SK-N-SH (cell line): ENCODE measurements at regions not wholly inside any gene's neighbourhood (a gene's known extent, or its start where the extent isn't known, plus 50 kb on each side); places are given as distances from the start of the nearest gene placed in this dataset.

Experiments
- CTCF ChIA-PET: fragments of 300-600, 350-600 bp; formaldehyde crosslinking; extraction: SDS; loops from one replicate; lab custom pipeline; 2021; lab: Yijun Ruan, JAX
- POLR2A ChIA-PET: fragments of 350-600 bp; sonication (Branson Sonifier 250); formaldehyde crosslinking; extraction: SDS; loops from one replicate; lab custom pipeline; 2020; ENCODE audit warnings: antibody characterized with exemption, inconsistent platforms; lab: Yijun Ruan, JAX
- DNase-seq: peaks from one replicate; pipeline ENCODE4 v3.0.0; 2012
- H2AFZ ChIP-seq: fragments of 200-600 bp; sonication (generic); 2 replicates; pipeline ENCODE4 v1.8.1; 2016; ENCODE audit warnings: antibody characterized with exemption, mild to moderate bottlenecking, low read depth
- H3F3A ChIP-seq: fragments of 200-600 bp; sonication (generic); replicated peaks from 2 replicates; pipeline ENCODE3; 2016; ENCODE audit warnings: antibody characterized with exemption, mild to moderate bottlenecking; ENCODE audit not compliant: insufficient read depth
- H3K27ac ChIP-seq, 2 experiments: fragments of 200-500 bp in 1 of 2; fragments of 200-600 bp in 1 of 2; sonication (Bioruptor generic) in 1 of 2; sonication (generic), shearing (Covaris generic) in 1 of 2; 2 replicates each; pipeline versions ENCODE4 v1.5.1 to v1.6.1; 2014 to 2016; ENCODE audit warnings: low read depth in 2 of 2, inconsistent platforms in 1 of 2, low read length in 1 of 2, mild to moderate bottlenecking in 1 of 2, mixed read lengths in 1 of 2
- H3K27me3 ChIP-seq: fragments of 200-600 bp; sonication (generic), shearing (Covaris generic); 2 replicates; pipeline ENCODE4 v1.6.1; 2016; ENCODE audit warnings: mixed run types; ENCODE audit not compliant: insufficient read depth
- H3K36me3 ChIP-seq, 2 experiments: fragments of 200-500 bp in 1 of 2; fragments of 200-600 bp in 1 of 2; sonication (Bioruptor generic) in 1 of 2; sonication (generic) in 1 of 2; replicated peaks in 1 of 2; 2 replicates each; pipeline versions ENCODE3 to v1.5.1; 2014 to 2016; ENCODE audit warnings: low read length in 1 of 2, mild to moderate bottlenecking in 1 of 2; ENCODE audit not compliant: insufficient read depth in 2 of 2, control insufficient read depth in 1 of 2
- H3K4me1 ChIP-seq, 2 experiments: fragments of 200-500 bp in 1 of 2; fragments of 200-600 bp in 1 of 2; sonication (Bioruptor generic) in 1 of 2; sonication (generic), shearing (Covaris generic) in 1 of 2; 2 replicates each; pipeline versions ENCODE4 v1.5.1 to v1.6.1; 2014 to 2016; ENCODE audit warnings: low read depth in 1 of 2, low read length in 1 of 2, mixed run types in 1 of 2; ENCODE audit not compliant: insufficient read depth in 2 of 2, control insufficient read depth in 1 of 2
- H3K4me2 ChIP-seq: fragments of 200-600 bp; sonication (generic), shearing (Covaris generic); 2 replicates; pipeline ENCODE4 v1.6.1; 2017; ENCODE audit warnings: mixed run types
- H3K4me3 ChIP-seq, 2 experiments: fragments of 200-500 bp in 1 of 2; fragments of 200-600 bp in 1 of 2; sonication (Bioruptor generic) in 1 of 2; sonication (generic), shearing (Covaris generic) in 1 of 2; 2 replicates each; pipeline versions ENCODE4 v1.5.1 to v1.8.1; 2014 to 2016; ENCODE audit warnings: low read depth in 2 of 2, inconsistent platforms in 1 of 2, low read length in 1 of 2, mild to moderate bottlenecking in 1 of 2, mixed read lengths in 1 of 2, moderate library complexity in 1 of 2
- H3K79me2 ChIP-seq: fragments of 200-600 bp; sonication (generic); 2 replicates; pipeline ENCODE4 v1.8.1; 2017; ENCODE audit warnings: mild to moderate bottlenecking; ENCODE audit not compliant: insufficient read depth
- H3K9ac ChIP-seq: fragments of 200-600 bp; sonication (generic); 2 replicates; pipeline ENCODE4 v1.6.1; 2017; ENCODE audit warnings: mixed run types
- H3K9me2 ChIP-seq: fragments of 200-600 bp; sonication (generic); 2 replicates; pipeline ENCODE4 v1.6.1; 2017; ENCODE audit warnings: mixed run types
- H3K9me3 ChIP-seq: fragments of 200-600 bp; sonication (generic); 2 replicates; pipeline ENCODE4 v1.6.1; 2017; ENCODE audit warnings: mixed run types, mild to moderate bottlenecking, moderate library complexity
- H4K20me1 ChIP-seq: fragments of 200-600 bp; sonication (generic); 2 replicates; pipeline ENCODE4 v1.6.1; 2017; ENCODE audit warnings: mild to moderate bottlenecking, mixed run types; ENCODE audit not compliant: insufficient read depth
- CHD2 ChIP-seq: fragments of 150-350 bp; IDR thresholded peaks from 2 replicates; pipeline ENCODE4 v1.6.1; 2018; ENCODE audit warnings: low read length; ENCODE audit not compliant: partially characterized antibody
- EZH2phosphoT487 ChIP-seq: fragments of 200-600 bp; sonication (generic); IDR thresholded peaks from 2 replicates; pipeline ENCODE4 v1.6.1; 2017; ENCODE audit warnings: low read depth, mixed run types, mild to moderate bottlenecking, antibody characterized with exemption, moderate library complexity, borderline replicate concordance
- FOXJ3 ChIP-seq: sonication (generic); formaldehyde crosslinking; IDR thresholded peaks from 2 replicates; pipeline ENCODE4 v1.5.1; 2020; ENCODE audit warnings: mild to moderate bottlenecking, missing genetic modification reagents
- MEF2A ChIP-seq: IDR thresholded peaks from 2 replicates; pipeline ENCODE4 v1.4.0; 2012; ENCODE audit warnings: low read depth, borderline replicate concordance
- MXI1 ChIP-seq: IDR thresholded peaks from 2 replicates; pipeline ENCODE4 v1.6.1; 2012; ENCODE audit warnings: mild to moderate bottlenecking, low read depth, low read length, improper control_type of control experiment
- NFIC ChIP-seq: IDR thresholded peaks from 2 replicates; pipeline ENCODE4 v1.4.0; 2012; ENCODE audit warnings: borderline replicate concordance
- SMC3 ChIP-seq: IDR thresholded peaks from 2 replicates; pipeline ENCODE4 v1.6.1; 2012; ENCODE audit warnings: low read depth, low read length, improper control_type of control experiment
- TAF1 ChIP-seq: IDR thresholded peaks from 2 replicates; pipeline ENCODE4 v1.6.1; 2012; ENCODE audit warnings: low read depth, mild to moderate bottlenecking, low read length, moderate library complexity, borderline replicate concordance
- TEAD4 ChIP-seq: IDR thresholded peaks from 2 replicates; pipeline ENCODE4 v1.4.0; 2012; ENCODE audit warnings: mild to moderate bottlenecking, borderline replicate concordance; ENCODE audit not compliant: insufficient read depth
- WGBS: methylation state at CpG from one replicate; pipeline ENCODE4 v1.1.6; 2017; ENCODE audit warnings: low lambda C conversion rate; 5-methylcytosine and 5-hydroxymethylcytosine counted together
- TF ChIP-seq, protein P1 (sequence below): IDR thresholded peaks from 2 replicates; pipeline ENCODE4 v1.4.0; 2012; ENCODE audit warnings: low read depth
- TF ChIP-seq, protein P2 (sequence below): IDR thresholded peaks from 2 replicates; pipeline ENCODE4 v1.4.0; 2012; ENCODE audit warnings: low read depth, borderline replicate concordance
- TF ChIP-seq, protein P3 (sequence below): fragments of 150-350 bp; IDR thresholded peaks from 2 replicates; pipeline ENCODE4 v1.6.1; 2016; ENCODE audit warnings: mild to moderate bottlenecking, low read depth, low read length
- TF ChIP-seq, protein P4 (sequence below): fragments of 150-350 bp; IDR thresholded peaks from 2 replicates; pipeline ENCODE4 v1.6.1; 2017; ENCODE audit warnings: antibody characterized with exemption, low read length, low read depth, borderline replicate concordance
- TF ChIP-seq, protein P5 (sequence below): IDR thresholded peaks from 2 replicates; pipeline ENCODE4 v1.6.1; 2012; ENCODE audit warnings: mild to moderate bottlenecking, low read depth, low read length, moderate library complexity

DNA sequence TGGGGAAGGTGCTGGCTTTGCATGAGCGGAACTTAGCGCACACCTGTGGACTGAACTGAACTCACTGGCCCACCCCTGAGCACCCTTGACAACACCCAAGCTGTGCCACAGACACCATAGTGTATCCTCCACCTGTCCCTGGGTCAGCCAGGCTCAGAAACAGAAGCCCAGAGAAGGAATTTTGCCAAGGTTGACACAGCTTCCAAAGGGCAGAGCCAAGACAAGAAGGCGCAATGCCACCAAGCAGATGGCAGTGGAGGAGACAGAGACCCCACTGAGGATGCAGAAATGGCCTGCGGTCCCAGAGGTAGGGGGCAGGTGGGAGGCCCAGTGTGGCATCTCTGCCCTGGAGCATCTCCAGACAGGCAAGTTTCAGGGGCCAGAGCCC, 169.0 kb downstream of the ENGASE start (continued):
- TF ChIP-seq MEF2A (no peak), EZH2phosphoT487 (no peak), TAF1 (no peak)

DNA sequence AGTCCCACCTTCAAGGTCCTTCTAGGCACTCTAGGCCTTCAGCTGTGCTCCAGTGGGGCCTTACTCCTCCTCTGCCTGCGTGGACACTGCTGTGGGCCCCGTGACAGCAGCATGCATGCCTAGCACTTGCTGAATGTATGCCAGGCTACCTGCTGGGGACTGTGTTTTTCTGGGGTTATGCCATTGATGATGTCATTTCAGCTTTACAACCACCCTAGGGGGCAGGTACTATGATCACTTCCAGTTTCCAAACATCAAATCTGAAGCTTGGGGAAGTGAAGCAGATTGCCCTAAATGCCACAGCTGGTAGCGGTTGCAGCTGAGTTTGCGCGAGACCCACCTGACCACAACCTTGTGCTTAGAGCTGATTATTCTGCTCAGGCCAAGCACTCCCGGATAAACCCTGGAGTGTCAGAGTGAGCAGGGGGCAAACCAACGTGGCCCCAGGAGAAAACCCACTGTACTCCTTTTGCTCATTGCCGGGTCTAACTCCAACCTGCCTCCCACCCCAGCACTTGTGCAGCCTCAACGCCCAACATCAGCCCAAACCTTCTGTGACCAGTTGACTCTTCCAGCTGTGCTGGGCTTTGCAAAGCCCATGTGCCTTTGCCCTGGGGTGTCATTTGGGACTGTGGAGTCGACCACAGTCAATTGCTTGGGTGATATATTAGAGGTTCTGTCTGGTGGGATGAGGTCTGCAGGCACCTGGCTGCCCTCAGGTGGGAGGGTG, 168.4 kb downstream of the ENGASE start:
- no peak overlapping the region for H3K4me3 ChIP-seq
- CTCF ChIA-PET = interaction anchor here (0.7 to 2.3 kb wide), 3 partner anchors 19 to 155 kb away, joined by 3 to 5 read pairs (median 3); no protein-coding TSS in a partner anchor
- no peaks in the 10 kb centered on the region for H3K36me3 ChIP-seq
- no peaks in the 10 kb centered on the region for H3K79me2 ChIP-seq
- peaks cover 25% of the 10 kb centered on the region; the same call in 1 of the 2 replicates for H3K27me3 ChIP-seq
- TF ChIP-seq, protein P1, sequence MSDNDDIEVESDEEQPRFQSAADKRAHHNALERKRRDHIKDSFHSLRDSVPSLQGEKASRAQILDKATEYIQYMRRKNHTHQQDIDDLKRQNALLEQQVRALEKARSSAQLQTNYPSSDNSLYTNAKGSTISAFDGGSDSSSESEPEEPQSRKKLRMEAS = no peak
- no peak for TF ChIP-seq TEAD4
- TF ChIP-seq, protein P2, sequence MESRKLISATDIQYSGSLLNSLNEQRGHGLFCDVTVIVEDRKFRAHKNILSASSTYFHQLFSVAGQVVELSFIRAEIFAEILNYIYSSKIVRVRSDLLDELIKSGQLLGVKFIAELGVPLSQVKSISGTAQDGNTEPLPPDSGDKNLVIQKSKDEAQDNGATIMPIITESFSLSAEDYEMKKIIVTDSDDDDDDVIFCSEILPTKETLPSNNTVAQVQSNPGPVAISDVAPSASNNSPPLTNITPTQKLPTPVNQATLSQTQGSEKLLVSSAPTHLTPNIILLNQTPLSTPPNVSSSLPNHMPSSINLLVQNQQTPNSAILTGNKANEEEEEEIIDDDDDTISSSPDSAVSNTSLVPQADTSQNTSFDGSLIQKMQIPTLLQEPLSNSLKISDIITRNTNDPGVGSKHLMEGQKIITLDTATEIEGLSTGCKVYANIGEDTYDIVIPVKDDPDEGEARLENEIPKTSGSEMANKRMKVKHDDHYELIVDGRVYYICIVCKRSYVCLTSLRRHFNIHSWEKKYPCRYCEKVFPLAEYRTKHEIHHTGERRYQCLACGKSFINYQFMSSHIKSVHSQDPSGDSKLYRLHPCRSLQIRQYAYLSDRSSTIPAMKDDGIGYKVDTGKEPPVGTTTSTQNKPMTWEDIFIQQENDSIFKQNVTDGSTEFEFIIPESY = no peak
- no peak for TF ChIP-seq SMC3
- TF ChIP-seq, protein P3, sequence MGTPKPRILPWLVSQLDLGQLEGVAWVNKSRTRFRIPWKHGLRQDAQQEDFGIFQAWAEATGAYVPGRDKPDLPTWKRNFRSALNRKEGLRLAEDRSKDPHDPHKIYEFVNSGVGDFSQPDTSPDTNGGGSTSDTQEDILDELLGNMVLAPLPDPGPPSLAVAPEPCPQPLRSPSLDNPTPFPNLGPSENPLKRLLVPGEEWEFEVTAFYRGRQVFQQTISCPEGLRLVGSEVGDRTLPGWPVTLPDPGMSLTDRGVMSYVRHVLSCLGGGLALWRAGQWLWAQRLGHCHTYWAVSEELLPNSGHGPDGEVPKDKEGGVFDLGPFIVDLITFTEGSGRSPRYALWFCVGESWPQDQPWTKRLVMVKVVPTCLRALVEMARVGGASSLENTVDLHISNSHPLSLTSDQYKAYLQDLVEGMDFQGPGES = no peak
- no peak for DNase-seq
- no peak overlapping the region for H3K4me2 ChIP-seq
- H3F3A ChIP-seq = no peaks in the 10 kb centered on the region
- H3K9ac ChIP-seq = no peak overlapping the region
- POLR2A ChIA-PET = no interaction called here
- no peaks in the 10 kb centered on the region for H3K9me2 ChIP-seq
- no peak overlapping the region for H2AFZ ChIP-seq
- WGBS = 41% methylated on average over 9 of the region's 10 CpGs
- H3K27ac ChIP-seq = no peak overlapping the region
- no peaks in the 10 kb centered on the region for H4K20me1 ChIP-seq
- H3K4me1 ChIP-seq = peaks cover 0 to 16% of the 10 kb centered on the region in 2 experiments; a peak in 1 of 4 replicates
- H3K9me3 ChIP-seq = no peaks in the 10 kb centered on the region

DNA sequence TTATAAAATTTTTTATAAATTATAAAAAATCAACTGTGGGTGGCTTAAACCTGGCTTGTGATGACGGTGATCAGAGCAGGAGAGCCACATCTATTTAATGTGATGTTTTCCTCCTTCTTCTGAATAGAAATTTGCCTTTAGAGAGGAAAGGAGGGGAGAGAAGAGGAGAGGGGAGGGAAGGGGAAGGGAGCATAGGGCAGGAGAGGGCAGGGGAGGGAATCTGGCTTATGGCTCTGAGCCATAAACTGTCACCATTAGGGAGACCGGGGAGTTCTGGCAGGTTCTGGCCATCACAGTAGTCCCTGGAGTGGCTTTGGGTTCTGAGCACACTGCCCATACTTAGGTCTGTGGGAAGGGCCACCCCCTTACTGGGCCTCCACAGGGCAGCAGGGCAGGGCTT, 167.8 kb downstream of the ENGASE start:
- Histone ChIP-seq H3K79me2 (no peaks in the 10 kb centered on the region), H3K9ac (no peak overlapping the region), H3K4me3 (no peak overlapping the region), H3K27ac (no peak overlapping the region), H3K9me2 (no peaks in the 10 kb centered on the region), H3K27me3 (peaks cover 32% of the 10 kb centered on the region), H3K9me3 (no peaks in the 10 kb centered on the region), H2AFZ (no peak overlapping the region), H3K4me2 (no peak overlapping the region), H4K20me1 (no peaks in the 10 kb centered on the region), H3K36me3 (no peaks in the 10 kb centered on the region), H3F3A (no peaks in the 10 kb centered on the region), H3K4me1 (peaks cover 0 to 13% of the 10 kb centered on the region in 2 experiments; a peak in 1 of 4 replicates)
- DNase-seq = no peak
- CTCF ChIA-PET = interaction anchor here (0.7 to 2.3 kb wide), 3 partner anchors 18 to 154 kb away, joined by 3 to 5 read pairs (median 3); no protein-coding TSS in a partner anchor
- POLR2A ChIA-PET = no interaction called here
- TF ChIP-seq, protein P4, sequence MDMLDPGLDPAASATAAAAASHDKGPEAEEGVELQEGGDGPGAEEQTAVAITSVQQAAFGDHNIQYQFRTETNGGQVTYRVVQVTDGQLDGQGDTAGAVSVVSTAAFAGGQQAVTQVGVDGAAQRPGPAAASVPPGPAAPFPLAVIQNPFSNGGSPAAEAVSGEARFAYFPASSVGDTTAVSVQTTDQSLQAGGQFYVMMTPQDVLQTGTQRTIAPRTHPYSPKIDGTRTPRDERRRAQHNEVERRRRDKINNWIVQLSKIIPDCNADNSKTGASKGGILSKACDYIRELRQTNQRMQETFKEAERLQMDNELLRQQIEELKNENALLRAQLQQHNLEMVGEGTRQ = no peak
- TF ChIP-seq CHD2 (no peak), TAF1 (no peak), MXI1 (no peak), NFIC (no peak), FOXJ3 (CRISPR knock-in tag) (no peak), EZH2phosphoT487 (no peak)
- TF ChIP-seq, protein P5, sequence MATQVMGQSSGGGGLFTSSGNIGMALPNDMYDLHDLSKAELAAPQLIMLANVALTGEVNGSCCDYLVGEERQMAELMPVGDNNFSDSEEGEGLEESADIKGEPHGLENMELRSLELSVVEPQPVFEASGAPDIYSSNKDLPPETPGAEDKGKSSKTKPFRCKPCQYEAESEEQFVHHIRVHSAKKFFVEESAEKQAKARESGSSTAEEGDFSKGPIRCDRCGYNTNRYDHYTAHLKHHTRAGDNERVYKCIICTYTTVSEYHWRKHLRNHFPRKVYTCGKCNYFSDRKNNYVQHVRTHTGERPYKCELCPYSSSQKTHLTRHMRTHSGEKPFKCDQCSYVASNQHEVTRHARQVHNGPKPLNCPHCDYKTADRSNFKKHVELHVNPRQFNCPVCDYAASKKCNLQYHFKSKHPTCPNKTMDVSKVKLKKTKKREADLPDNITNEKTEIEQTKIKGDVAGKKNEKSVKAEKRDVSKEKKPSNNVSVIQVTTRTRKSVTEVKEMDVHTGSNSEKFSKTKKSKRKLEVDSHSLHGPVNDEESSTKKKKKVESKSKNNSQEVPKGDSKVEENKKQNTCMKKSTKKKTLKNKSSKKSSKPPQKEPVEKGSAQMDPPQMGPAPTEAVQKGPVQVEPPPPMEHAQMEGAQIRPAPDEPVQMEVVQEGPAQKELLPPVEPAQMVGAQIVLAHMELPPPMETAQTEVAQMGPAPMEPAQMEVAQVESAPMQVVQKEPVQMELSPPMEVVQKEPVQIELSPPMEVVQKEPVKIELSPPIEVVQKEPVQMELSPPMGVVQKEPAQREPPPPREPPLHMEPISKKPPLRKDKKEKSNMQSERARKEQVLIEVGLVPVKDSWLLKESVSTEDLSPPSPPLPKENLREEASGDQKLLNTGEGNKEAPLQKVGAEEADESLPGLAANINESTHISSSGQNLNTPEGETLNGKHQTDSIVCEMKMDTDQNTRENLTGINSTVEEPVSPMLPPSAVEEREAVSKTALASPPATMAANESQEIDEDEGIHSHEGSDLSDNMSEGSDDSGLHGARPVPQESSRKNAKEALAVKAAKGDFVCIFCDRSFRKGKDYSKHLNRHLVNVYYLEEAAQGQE = no peak
- TF ChIP-seq, protein P1 = no peak
- WGBS = 42% methylated on average over 2 of the region's 2 CpGs
